ENCODE measurements at regions not wholly inside any gene's neighbourhood (a gene's known extent, or its start where the extent isn't known, plus 50 kb on each side); places are given as distances from the start of the nearest gene placed in this dataset.

GRCh38 chr7:81525841-81526240 lies 244.0 kb downstream of the HGF start:
- H3K9me3 ChIP-seq, result no peaks in the 10 kb centered on the region
- intact Hi-C loops (cut with DNase I; ENCODE audit: low total_unique reads), result no loop called here
- H3K27ac ChIP-seq, result no peak overlapping the region
- DNase-seq, result no peak
- H3K36me3 ChIP-seq, result no peaks in the 10 kb centered on the region
- H3K4me3 ChIP-seq, result no peak overlapping the region
- H3K27me3 ChIP-seq, result no peaks in the 10 kb centered on the region
- TF ChIP-seq EP300 (IDR thresholded peaks at IDR 0.05) (no peak), POLR2AphosphoS5 (IDR thresholded peaks at IDR 0.05) (no peak), POLR2A (IDR thresholded peaks at IDR 0.05) (no peak), CTCF (IDR thresholded peaks at IDR 0.05) (no peak)
- H3K4me1 ChIP-seq, result no peaks in the 10 kb centered on the region

- intact Hi-C loops (cut with DNase I; ENCODE audit: low total_unique reads), result no loop called here
These were observed 250.0 kb downstream of the HGF start for GRCh38 chr7:81519886-81520285.

DNA sequence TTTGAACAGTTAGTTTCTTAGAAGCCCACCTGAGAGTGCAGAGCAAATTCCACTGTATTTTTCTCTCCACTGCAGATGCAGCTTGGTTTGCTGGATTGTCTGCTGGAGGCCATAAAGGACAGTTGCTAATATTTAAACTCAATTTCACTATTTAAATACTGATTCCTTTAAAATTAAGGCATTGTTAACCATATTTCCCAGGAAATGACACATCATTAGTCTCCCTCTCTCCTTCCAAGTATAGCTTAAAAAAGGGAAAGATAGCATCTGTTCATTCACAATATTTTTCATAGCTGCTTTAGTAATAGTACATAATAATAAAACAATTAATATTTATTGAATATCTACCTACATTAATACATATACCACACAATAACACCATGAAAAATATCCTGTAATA lies 252.9 kb downstream of the HGF start:
- no peaks in the 10 kb centered on the region for H3K27me3 ChIP-seq
- intact Hi-C loops (cut with DNase I; ENCODE audit: low total_unique reads), result no loop called here
- no peaks in the 10 kb centered on the region for H3K4me1 ChIP-seq
- DNase-seq, result no peak
- no peak overlapping the region for H3K4me3 ChIP-seq
- H3K9me3 ChIP-seq, result no peaks in the 10 kb centered on the region
- H3K27ac ChIP-seq, result no peak overlapping the region
- no peak for TF ChIP-seq CTCF (IDR thresholded peaks at IDR 0.05)
- TF ChIP-seq POLR2A (IDR thresholded peaks at IDR 0.05), result no peak
- TF ChIP-seq EP300 (IDR thresholded peaks at IDR 0.05), result no peak
- no peak for TF ChIP-seq POLR2AphosphoS5 (IDR thresholded peaks at IDR 0.05)
- no peaks in the 10 kb centered on the region for H3K36me3 ChIP-seq

More at GRCh38 chr7:81519886-81520285, 250.0 kb downstream of the HGF start:
- H3K27me3 ChIP-seq, result no peaks in the 10 kb centered on the region
- whole genome bisulfite sequencing, 5 donors, result 17 to 42% (median 33%) methylated on average over 1 of the region's 1 CpG
- H3K36me3 ChIP-seq, result no peaks in the 10 kb centered on the region
- H3K4me3 ChIP-seq, result no peak overlapping the region
- H3K27ac ChIP-seq, result no peak overlapping the region
- TF ChIP-seq CTCF (IDR thresholded peaks at IDR 0.05) (no peak), EP300 (IDR thresholded peaks at IDR 0.05) (no peak), POLR2A (IDR thresholded peaks at IDR 0.05) (no peak), POLR2AphosphoS5 (IDR thresholded peaks at IDR 0.05) (no peak)
- no peak for DNase-seq
- no peaks in the 10 kb centered on the region for H3K4me1 ChIP-seq
- no peaks in the 10 kb centered on the region for H3K9me3 ChIP-seq

DNA sequence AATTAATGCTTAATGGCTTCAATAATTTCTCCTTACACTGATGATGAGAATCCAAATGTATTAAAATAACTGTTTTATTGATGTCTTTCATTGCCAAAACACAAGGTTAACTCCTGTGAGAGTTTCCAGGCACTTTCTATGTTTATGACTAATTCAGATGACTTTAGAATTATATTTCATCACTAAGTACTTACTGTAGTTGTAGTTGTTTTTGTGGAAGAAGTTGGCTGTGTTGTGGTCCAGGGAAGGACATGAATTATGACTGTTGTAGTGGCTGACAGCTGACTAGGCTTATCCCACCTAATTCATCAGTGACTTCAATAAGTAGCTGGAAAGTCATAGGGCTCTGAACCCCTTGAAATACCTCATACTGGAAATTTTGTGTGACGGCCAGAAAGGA lies 254.8 kb downstream of the HGF start:
- Histone ChIP-seq H3K4me1 (no peaks in the 10 kb centered on the region), H3K27ac (no peak overlapping the region), H3K4me3 (no peak overlapping the region), H3K9me3 (no peaks in the 10 kb centered on the region), H3K27me3 (no peaks in the 10 kb centered on the region), H3K36me3 (no peaks in the 10 kb centered on the region)
- 64 to 83% (median 69%) methylated on average over 1 of the region's 1 CpG for WGBS, 5 donors
- TF ChIP-seq POLR2AphosphoS5 (IDR thresholded peaks at IDR 0.05) (no peak), EP300 (IDR thresholded peaks at IDR 0.05) (no peak)
- DNase-seq, result no peak
- intact Hi-C loops (cut with DNase I; ENCODE audit: low total_unique reads), result no loop called here

DNA sequence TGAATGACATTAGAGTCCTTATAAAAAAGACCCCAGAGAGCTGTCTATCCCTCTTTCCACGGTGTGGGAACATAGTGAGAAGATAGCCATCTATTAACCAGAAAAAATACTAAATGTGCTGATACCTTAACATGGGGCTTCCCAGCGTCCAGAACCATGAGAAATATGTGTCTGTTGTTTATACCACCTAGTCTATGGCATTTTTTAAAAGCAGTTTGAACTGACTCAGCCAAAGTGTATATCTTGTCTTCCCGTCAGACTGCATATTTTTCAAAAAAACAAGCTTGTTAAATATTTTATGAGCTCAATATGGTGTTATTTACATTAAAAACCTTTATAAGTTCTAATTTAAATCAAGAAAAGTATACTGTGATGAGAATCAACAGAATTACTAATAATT lies 255.3 kb downstream of the HGF start:
- Histone ChIP-seq H3K9me3 (no peaks in the 10 kb centered on the region), H3K36me3 (no peaks in the 10 kb centered on the region), H3K27ac (no peak overlapping the region), H3K4me3 (no peak overlapping the region), H3K4me1 (no peaks in the 10 kb centered on the region), H3K27me3 (no peaks in the 10 kb centered on the region)
- DNase-seq, result no peak
- no peak for TF ChIP-seq POLR2A (IDR thresholded peaks at IDR 0.05)
- TF ChIP-seq POLR2AphosphoS5 (IDR thresholded peaks at IDR 0.05), result no peak
- no peak for TF ChIP-seq EP300 (IDR thresholded peaks at IDR 0.05)
- no peak for TF ChIP-seq CTCF (IDR thresholded peaks at IDR 0.05)
- 59 to 65% (median 64%) methylated on average over 3 of the region's 3 CpGs for WGBS, 5 donors
- intact Hi-C loops (cut with DNase I; ENCODE audit: low total_unique reads), result no loop called here
